Activated naive CD8-positive, alpha-beta T cell treated with anti-CD3 and anti-CD28 coated beads for 36 hours (primary cell): ENCODE measurements at regions not wholly inside any gene's neighbourhood (a gene's known extent, or its start where the extent isn't known, plus 50 kb on each side); places are given as distances from the start of the nearest gene placed in this dataset.
"Not testable (repeated sequence)": the region's sequence is repeated elsewhere in the genome, so short reads cannot be mapped to it uniquely, and the experiment has no call there.

ENCODE experiments used
- DNase-seq: peaks from one replicate; pipeline ENCODE4 v3.0.0; 2021
- H3K27ac Mint-ChIP-seq: one replicate; pipeline ENCODE4 v1.8.0; 2022; ENCODE audit warnings: mild to moderate bottlenecking, moderate library complexity, mixed read lengths
- H3K27me3 Mint-ChIP-seq: one replicate; pipeline ENCODE4 v1.8.0; 2022; ENCODE audit warnings: mild to moderate bottlenecking, mixed read lengths
- H3K36me3 Mint-ChIP-seq: one replicate; pipeline ENCODE4 v1.8.0; 2021; ENCODE audit warnings: mild to moderate bottlenecking, mixed read lengths
- H3K4me1 Mint-ChIP-seq: one replicate; pipeline ENCODE4 v1.8.0; 2021; ENCODE audit warnings: mixed read lengths
- H3K4me3 Mint-ChIP-seq: one replicate; pipeline ENCODE4 v1.8.0; 2022; ENCODE audit warnings: mild to moderate bottlenecking, moderate library complexity, mixed read lengths
- H3K9me3 Mint-ChIP-seq: one replicate; pipeline ENCODE4 v1.8.0; 2022; ENCODE audit warnings: mixed read lengths

DNA sequence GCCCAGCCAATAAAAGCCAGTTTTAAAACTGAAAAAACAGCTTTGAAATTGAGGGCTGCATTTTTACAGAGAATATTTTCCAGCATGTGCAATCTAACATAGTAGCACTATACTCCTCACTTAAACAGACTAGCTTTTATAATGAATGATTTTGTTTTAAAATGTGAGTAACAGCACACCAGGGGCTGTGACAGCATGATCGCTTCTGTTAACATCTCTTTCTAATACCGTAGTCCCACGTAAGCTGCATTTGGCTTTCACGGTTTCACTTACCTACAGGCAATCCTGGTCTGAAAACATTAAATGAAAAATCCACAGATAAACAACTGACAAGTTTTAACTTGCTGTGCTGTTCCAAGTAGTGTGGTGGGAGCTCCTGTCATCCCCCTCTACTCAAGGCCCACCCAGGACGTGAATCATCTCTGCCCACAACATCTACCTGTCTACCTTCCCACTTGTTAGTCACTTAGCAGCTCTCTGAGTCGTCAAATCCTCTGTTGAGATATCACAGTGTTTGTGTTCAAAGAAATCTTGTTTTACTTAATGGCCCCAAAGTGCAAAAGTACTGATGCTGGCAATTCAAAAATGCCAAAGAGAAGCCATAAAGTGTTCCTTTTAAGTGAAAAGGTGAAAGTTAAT lies 74.0 kb upstream of the THOC3 start:
- peak overlapping the region; percentile 11 for H3K4me3 Mint-ChIP-seq

DNA sequence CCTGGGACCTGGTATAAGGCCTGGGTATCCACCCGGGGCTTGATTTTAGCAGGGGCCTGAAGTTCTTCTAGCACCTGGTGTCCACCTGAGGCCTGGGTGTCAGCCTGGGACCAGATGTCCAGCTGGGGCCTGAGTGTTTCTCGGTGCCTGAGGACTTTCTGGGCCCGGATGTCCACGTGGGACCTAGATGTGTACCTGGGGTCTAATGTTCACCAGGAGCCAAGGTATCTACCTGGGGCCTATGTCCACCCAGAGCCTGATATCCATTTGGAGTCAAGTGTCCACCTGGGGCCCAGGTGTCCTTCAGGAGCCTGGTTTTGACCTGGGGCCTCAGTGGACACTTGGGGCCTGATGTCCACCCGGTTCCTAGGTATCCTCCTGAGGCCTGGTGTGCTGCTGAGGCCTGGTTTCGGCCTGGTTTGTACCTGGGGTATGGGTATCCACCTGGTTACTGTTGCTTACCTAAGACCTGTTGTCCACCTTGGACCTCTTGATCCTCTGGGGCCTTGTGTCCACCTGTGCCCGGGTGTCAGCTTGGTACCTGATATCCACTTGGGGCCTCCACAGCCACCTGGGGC lies 75.2 kb upstream of the THOC3 start:
- not testable (repeated sequence) for H3K9me3 Mint-ChIP-seq, H3K36me3 Mint-ChIP-seq, H3K27me3 Mint-ChIP-seq, H3K27ac Mint-ChIP-seq, H3K4me3 Mint-ChIP-seq, DNase-seq
- H3K4me1 Mint-ChIP-seq, result peaks cover 27% of the 10 kb centered on the region

More for the DNA sequence above, 74.0 kb upstream of the THOC3 start:
- not testable (repeated sequence) for H3K36me3 Mint-ChIP-seq, H3K9me3 Mint-ChIP-seq, H3K27me3 Mint-ChIP-seq
- DNase-seq, result peak; percentile 15
- Mint-ChIP-seq H3K27ac (peak overlapping the region; percentile 62), H3K4me1 (peaks cover 31% of the 10 kb centered on the region)

DNA sequence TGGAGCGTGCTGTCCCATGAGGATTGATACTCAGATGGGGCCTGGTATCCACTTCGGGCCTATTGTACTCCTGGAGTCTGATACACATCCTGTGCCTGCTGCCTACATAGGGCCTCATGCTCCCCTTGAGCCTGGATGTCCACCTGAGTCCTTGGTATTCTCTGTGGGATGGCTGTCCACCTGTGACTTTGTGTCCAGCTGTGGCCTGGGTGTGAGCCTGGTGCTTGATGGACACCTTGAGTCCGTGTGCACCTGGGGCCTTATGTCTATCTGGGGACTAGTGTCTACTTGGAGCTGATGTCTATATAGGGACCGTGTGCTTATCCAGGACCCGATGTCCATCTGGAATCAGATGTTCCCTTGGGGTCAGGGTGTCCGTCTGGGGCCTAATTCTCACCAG lies 75.9 kb upstream of the THOC3 start:
- not testable (repeated sequence) for H3K36me3 Mint-ChIP-seq, H3K27me3 Mint-ChIP-seq, DNase-seq, H3K4me3 Mint-ChIP-seq, H3K9me3 Mint-ChIP-seq, H3K27ac Mint-ChIP-seq
- peaks cover 29% of the 10 kb centered on the region for H3K4me1 Mint-ChIP-seq

DNA sequence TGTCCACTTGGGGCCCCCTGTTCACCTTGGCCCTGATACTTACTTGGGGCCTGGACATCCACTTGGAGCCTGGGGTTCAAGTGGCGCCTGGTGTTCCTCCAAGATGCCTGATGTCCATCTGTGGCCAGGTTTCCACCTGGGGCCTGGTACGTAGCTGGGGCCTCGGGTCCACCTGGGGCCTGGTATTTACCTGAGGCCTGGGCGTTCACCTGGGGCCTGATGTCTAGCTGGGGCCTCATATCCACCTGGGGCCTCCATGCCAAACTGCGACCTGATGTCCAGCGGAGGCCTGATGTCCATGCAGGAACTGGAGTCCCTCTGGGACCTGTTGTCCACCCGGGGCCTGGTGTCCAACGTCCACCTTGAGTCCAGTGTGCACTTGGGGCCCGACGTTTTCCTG lies 76.3 kb upstream of the THOC3 start:
- H3K27ac Mint-ChIP-seq, H3K4me3 Mint-ChIP-seq, DNase-seq, H3K27me3 Mint-ChIP-seq, H3K9me3 Mint-ChIP-seq, H3K36me3 Mint-ChIP-seq: not testable (repeated sequence)
- peaks cover 27% of the 10 kb centered on the region for H3K4me1 Mint-ChIP-seq

DNA sequence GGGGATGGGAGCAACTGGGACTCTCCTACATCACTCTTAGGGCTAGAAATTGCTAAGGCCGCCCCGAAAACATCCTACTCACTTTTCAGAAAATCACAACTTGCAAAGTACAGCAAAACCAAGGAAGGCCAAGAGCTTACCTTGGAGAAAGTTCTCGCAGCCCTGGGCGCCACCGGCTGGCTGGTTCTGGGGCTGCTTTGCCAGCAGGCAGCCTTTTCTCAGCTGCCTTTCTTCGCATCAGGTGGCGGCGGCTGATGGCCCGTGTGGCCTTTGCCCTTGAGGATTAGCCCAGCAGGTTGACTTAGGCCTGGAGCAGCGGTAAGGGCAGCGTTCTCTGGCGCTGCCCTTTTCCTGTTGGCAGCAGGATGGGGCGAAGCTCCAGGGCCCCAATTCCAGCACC lies 77.3 kb upstream of the THOC3 start:
- H3K27ac Mint-ChIP-seq, H3K36me3 Mint-ChIP-seq, DNase-seq, H3K4me3 Mint-ChIP-seq, H3K27me3 Mint-ChIP-seq, H3K9me3 Mint-ChIP-seq: not testable (repeated sequence)
- peaks cover 21% of the 10 kb centered on the region for H3K4me1 Mint-ChIP-seq

DNA sequence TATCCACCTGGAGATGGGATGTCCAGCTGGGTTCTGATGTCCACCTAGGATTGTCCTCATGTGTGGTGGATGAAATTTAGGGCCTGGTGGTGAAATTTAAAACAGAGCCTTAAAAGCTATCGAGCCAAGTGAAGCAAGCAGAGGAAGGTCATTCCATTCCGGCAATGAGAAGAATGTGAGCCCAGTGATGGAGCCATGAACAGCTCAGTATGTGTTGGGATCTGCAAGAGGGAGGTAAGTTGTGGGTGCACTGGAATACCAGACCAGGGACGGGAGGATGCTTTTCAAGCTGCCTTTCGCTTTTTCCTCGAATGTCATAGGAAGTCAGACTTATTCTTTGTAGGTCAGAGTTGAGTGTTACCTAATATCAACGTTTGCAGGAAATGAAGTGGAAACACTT lies 80.6 kb upstream of the THOC3 start:
- H3K27me3 Mint-ChIP-seq, H3K27ac Mint-ChIP-seq, H3K4me3 Mint-ChIP-seq, H3K36me3 Mint-ChIP-seq, DNase-seq, H3K4me1 Mint-ChIP-seq, H3K9me3 Mint-ChIP-seq: not testable (repeated sequence)

DNA sequence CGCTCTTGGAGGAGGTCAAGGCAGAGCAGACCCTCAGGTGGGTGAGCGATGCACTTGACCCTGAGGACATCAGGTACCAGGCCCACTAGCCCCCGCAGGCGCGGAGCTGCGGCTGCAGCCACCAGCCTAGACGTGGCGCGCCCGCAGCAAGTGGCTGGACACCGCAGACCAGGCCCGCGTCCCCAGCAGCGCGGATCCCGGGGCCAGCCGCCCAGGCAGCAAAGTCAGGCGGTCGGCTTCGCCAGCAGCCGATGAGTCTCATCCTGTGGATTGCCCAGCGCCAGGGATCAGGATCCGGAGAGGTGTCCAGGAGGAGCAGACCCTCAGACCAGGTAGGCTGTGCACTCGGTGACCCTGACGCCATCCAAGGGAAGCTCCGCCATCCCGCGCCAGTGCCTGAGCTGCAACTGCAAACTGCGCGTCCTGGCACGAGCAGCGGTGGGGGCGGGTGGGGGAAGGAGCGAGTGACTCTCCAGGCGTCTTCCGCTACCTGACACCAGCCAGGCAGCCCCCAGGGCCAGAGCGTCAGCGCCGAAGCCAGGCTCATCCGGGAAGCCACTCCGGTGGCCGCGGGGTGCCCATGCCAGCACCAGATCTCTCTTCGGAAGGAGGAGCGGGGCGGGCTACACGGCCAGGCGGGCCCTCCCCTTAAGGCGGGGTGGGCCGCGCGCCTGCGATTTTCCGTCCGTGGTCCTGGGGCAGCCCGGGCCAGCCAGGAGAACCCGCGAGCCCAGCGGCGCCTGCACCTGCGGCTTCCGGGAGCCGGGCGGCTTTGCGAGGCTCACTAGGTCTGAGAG lies 92.6 kb upstream of the THOC3 start:
- peak; percentile 54 for DNase-seq
- not testable (repeated sequence) for H3K4me1 Mint-ChIP-seq, H3K36me3 Mint-ChIP-seq, H3K9me3 Mint-ChIP-seq, H3K27ac Mint-ChIP-seq, H3K4me3 Mint-ChIP-seq, H3K27me3 Mint-ChIP-seq

DNA sequence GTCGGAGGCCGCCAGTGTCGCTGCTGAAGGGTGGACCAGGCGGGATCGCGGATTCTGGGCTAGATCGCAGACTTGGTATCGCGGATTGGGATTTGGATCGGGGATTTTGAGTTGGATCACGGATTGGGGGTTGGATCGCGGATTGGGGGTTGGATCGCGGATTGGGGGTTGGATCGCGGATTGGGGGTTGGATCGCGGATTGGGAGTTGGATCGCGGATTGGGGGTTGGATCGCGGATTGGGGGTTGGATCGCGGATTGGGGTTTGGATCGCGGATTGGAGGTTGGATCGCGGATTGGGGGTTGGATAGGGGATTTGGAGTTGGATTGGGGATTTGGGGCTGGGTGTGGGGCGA lies 93.1 kb upstream of the THOC3 start:
- H3K4me1 Mint-ChIP-seq, result not testable (repeated sequence)

DNA sequence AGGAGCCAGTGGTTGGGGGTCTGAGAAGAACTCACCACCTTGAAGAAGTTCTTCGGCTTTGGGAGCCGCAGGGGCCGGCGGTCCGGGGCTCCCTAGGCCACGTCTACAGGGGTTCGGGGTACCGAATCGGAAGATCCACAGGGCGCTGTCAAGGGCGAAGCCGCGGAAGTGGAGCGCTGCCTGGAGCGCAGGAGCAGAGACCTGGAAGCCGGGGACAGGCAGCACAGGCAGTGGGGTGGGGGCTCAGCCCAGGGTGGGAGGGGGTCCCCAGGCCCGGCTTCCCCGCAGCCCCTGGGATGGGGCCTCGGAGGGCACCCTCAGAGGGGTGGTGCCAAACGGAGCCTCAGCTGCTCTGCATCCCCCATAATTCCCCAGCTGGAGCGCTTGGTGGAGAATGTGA lies 93.5 kb upstream of the THOC3 start:
- not testable (repeated sequence) for H3K27ac Mint-ChIP-seq, H3K4me1 Mint-ChIP-seq, DNase-seq, H3K9me3 Mint-ChIP-seq, H3K27me3 Mint-ChIP-seq, H3K36me3 Mint-ChIP-seq
- H3K4me3 Mint-ChIP-seq, result peak overlapping the region; percentile 50

More for the DNA sequence above, 93.1 kb upstream of the THOC3 start:
- not testable (repeated sequence) for H3K27ac Mint-ChIP-seq, H3K36me3 Mint-ChIP-seq, DNase-seq, H3K9me3 Mint-ChIP-seq, H3K27me3 Mint-ChIP-seq
- peak overlapping the region; percentile 50 for H3K4me3 Mint-ChIP-seq

DNA sequence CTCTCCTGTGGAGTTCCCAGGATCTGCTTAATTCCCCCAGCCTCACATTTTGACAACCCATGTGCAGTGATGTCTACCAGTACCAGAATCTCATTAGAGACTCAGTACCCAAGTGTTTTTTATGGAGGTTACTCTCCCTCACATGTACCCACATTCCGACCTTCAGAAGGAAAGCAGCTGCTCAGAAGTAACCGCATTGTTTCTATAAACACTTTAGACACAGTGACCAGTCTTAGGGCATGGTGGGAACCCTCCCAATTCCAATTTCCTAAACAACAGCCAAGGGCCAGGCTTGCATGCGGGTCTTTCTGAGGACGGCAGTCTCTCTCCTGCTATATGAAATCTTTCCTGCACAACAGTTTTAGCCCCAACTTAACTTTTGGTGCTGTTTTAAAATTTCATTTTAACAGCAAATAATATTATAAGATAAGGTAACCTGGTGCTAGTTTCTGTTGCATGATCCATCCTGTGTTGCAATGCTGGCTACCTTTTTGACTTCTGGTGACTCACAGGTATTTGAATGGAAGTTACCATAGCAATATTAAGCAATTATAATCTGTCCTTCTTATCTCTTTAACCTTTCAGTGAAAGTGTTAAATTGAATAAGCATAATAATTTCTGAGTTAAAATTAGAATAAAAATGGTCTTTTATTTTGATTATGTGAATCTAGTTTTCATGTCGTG lies 98.3 kb upstream of the THOC3 start:
- not testable (repeated sequence) for DNase-seq, H3K27ac Mint-ChIP-seq, H3K36me3 Mint-ChIP-seq, H3K27me3 Mint-ChIP-seq, H3K9me3 Mint-ChIP-seq, H3K4me3 Mint-ChIP-seq, H3K4me1 Mint-ChIP-seq

DNA sequence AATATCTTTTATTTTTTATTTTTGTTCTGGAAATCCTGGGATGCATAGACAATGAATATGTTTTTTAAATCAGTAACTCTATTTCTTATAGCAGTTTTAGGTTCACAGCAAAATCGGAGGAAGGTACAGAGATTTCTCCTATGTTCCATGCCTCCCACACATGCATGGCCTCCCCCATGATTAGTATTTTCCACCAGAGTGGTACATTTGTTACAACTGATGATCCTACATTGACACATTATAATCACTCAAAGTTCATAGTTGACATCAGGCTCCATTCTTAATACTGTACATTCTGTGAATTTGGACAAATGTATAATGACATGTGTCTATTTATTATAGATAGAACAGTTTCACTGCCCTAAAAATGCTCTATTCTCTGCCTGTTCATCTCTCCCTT lies 99.0 kb upstream of the THOC3 start:
- H3K4me3 Mint-ChIP-seq, H3K27me3 Mint-ChIP-seq, H3K9me3 Mint-ChIP-seq, H3K4me1 Mint-ChIP-seq, H3K27ac Mint-ChIP-seq, H3K36me3 Mint-ChIP-seq, DNase-seq: not testable (repeated sequence)

DNA sequence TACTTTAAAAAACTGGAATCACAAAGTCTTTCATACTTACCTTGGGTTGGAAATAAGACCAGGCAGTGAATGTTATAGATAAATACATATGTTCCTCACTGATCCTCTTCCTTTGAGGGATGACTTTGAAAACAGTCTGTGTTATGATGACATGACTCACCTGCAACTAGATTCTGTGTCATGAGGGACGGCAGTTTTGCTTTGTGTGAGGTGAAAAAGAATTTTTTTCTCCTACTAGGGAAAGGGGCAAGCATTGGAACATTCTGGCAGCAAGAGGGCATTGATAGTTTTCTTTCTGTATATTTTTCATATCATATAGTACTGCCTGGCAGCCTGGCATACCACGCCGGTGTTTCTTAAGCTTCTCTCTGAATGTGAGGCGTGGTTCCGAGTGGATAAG lies 99.8 kb upstream of the THOC3 start:
- not testable (repeated sequence) for H3K4me3 Mint-ChIP-seq, DNase-seq

DNA sequence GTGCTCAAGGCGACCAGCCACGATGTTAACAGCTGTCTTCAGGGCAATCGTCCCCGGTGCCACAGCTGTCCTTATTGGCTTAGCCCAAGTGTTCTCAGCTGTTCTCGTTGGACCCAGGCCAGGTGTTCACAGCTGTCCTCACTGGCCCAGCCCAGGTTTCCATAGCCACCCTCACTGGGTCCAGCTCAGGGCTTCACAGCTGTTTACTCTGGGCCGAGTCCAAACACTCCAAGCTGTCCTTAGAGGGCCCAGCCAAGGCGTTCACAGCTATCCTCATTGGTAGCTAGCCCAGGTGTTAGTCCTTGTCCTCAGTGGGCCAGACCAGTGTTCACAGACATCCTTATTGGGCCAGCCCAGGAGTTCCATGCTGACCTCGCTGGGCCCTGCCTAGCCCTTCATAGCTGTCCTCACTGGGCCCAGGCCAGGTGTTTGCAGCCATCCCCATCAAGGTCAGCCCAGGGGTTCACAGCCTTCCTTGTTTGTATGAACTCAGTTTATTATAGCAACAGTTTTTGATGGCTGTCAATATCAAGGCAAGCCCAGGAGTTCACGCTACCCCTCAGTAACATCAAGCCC lies 106.0 kb upstream of the THOC3 start:
- H3K4me1 Mint-ChIP-seq, H3K9me3 Mint-ChIP-seq, H3K36me3 Mint-ChIP-seq, H3K4me3 Mint-ChIP-seq, H3K27ac Mint-ChIP-seq, DNase-seq, H3K27me3 Mint-ChIP-seq: not testable (repeated sequence)

More for the DNA sequence above, 99.8 kb upstream of the THOC3 start:
- peak overlapping the region; percentile 30 for H3K27ac Mint-ChIP-seq
- H3K4me1 Mint-ChIP-seq, H3K9me3 Mint-ChIP-seq, H3K27me3 Mint-ChIP-seq, H3K36me3 Mint-ChIP-seq: not testable (repeated sequence)

DNA sequence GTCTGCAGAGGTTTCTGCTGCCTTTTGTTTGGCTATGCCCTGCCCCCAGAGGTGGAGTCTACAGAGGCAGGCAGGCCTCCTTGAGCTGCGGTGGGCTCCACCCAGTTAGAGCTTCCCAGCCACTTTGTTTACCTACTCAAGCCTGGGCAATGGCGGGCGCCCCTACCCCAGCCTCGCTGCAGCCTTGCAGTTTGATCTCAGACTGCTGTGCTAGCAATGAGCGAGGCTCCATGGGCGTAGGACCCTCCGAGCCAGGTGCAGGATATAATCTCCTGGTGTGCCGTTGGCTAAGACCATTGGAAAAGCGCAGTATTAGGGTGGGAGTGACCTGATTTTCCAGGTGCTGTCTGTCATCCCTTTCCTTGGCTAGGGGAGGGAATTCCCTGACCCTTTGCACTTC lies 115.6 kb upstream of the THOC3 start:
- H3K36me3 Mint-ChIP-seq, result peaks cover 10% of the 10 kb centered on the region
- not testable (repeated sequence) for H3K9me3 Mint-ChIP-seq, H3K4me1 Mint-ChIP-seq, H3K4me3 Mint-ChIP-seq, H3K27me3 Mint-ChIP-seq, H3K27ac Mint-ChIP-seq, DNase-seq

DNA sequence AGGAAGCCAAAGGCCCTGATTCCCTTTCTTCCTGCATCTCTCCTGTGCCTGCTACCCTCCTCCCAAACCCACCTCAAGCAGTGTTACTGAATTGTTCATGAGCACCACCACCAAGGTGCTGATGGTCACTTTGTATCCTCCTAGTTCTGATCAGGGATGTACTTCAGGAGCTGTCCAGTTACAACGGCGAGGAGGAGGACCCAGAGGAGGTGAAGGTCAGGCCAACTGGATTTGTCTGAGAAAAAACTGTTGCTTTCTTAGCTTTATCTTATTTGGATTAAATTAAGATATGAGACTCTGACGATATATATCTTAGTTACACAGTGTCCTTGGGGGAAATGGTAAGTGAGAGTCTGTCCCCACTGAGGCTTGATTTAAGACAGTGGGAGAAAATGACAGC lies 135.0 kb upstream of the THOC3 start:
- H3K4me3 Mint-ChIP-seq, H3K4me1 Mint-ChIP-seq, H3K27ac Mint-ChIP-seq, DNase-seq, H3K36me3 Mint-ChIP-seq, H3K9me3 Mint-ChIP-seq, H3K27me3 Mint-ChIP-seq: not testable (repeated sequence)
